A549 (cell line): ENCODE measurements at regions not wholly inside any gene's neighbourhood (a gene's known extent, or its start where the extent isn't known, plus 50 kb on each side); places are given as distances from the start of the nearest gene placed in this dataset.

Source experiments
- CEBPB ChIP-seq, 2 experiments: fragments of >200 bp in 1 of 2; sonication (Bioruptor Twin) in 1 of 2; formaldehyde crosslinking in 1 of 2; IDR thresholded peaks; 2 replicates each; pipeline ENCODE4 v1.6.1; 2012 to 2016
- CHD4 ChIP-seq: fragments of 200-600 bp; sonication (generic); IDR thresholded peaks from 2 replicates; pipeline ENCODE4 v1.6.1; 2016; ENCODE audit warnings: antibody characterized with exemption, mild to moderate bottlenecking, borderline replicate concordance
- CTCF ChIP-seq: fragments of >200 bp; sonication (Bioruptor Twin); formaldehyde crosslinking; IDR thresholded peaks from 3 replicates; pipeline ENCODE4 v1.5.1; 2016
- EP300 ChIP-seq, 2 experiments: fragments of >200 bp; sonication (Bioruptor Twin); formaldehyde crosslinking; IDR thresholded peaks; 2 replicates in 1 of 2; 3 replicates in 1 of 2; pipeline ENCODE4 v1.6.1; 2016 to 2017
- ESRRA ChIP-seq: fragments of 150-350 bp; IDR thresholded peaks from 2 replicates; pipeline ENCODE4 v1.6.1; 2014; ENCODE audit warnings: mild to moderate bottlenecking, low read length, borderline replicate concordance
- HMGXB4 ChIP-seq: fragments of 250-450 bp; sonication (Bioruptor Pico); IDR thresholded peaks from 2 replicates; pipeline ENCODE4 v1.5.0; 2021; ENCODE audit warnings: mild to moderate bottlenecking, moderate library complexity, borderline replicate concordance
- KDM1A ChIP-seq: fragments of 200-600 bp; sonication (generic); IDR thresholded peaks from 2 replicates; pipeline ENCODE4 v1.6.1; 2016; ENCODE audit warnings: low read depth, mild to moderate bottlenecking
- POLR2A ChIP-seq: IDR thresholded peaks from 2 replicates; pipeline ENCODE4 v1.6.1; 2012; ENCODE audit warnings: mild to moderate bottlenecking, low read length
- POLR2AphosphoS2 ChIP-seq: conservative IDR thresholded peaks from 2 replicates; pipeline ENCODE4 v1.6.1; 2012; ENCODE audit warnings: low read length, improper control_type of control experiment, inconsistent platforms
- RFX5 ChIP-seq: fragments of 450-650 bp; IDR thresholded peaks from 2 replicates; pipeline ENCODE4 v1.7.1; 2014; ENCODE audit warnings: antibody characterized with exemption, mild to moderate bottlenecking, moderate library complexity
- TFCP2L1 ChIP-seq: fragments of 250-450 bp; sonication (Bioruptor Pico); IDR thresholded peaks from 2 replicates; pipeline ENCODE4 v1.5.0; 2021; ENCODE audit warnings: mild to moderate bottlenecking
- USF2 ChIP-seq: fragments of 450-650 bp; IDR thresholded peaks from 2 replicates; pipeline ENCODE4 v1.6.1; 2014; ENCODE audit warnings: antibody characterized with exemption
- ZFP36 ChIP-seq: fragments of 450-650 bp; IDR thresholded peaks from 2 replicates; pipeline ENCODE4 v1.6.1; 2014; ENCODE audit warnings: borderline replicate concordance; ENCODE audit not compliant: partially characterized antibody

- no peak for TF ChIP-seq CTCF
- TF ChIP-seq POLR2AphosphoS2, result no peak
- no peak for TF ChIP-seq RFX5
- no peak for TF ChIP-seq TFCP2L1 (CRISPR knock-in tag)
- no peak for TF ChIP-seq KDM1A
- TF ChIP-seq CHD4, result no peak
- TF ChIP-seq ZFP36, result no peak
- no peak for TF ChIP-seq ESRRA
- no peak for TF ChIP-seq EP300 (IDR thresholded peaks at IDR 0.05)
- no peak for TF ChIP-seq CEBPB (IDR thresholded peaks at IDR 0.05)
- no peak for TF ChIP-seq USF2
- no peak for TF ChIP-seq POLR2A
- no peak for TF ChIP-seq HMGXB4 (CRISPR knock-in tag)
Measured at GRCh38 chr18:76277801-76278200, 217.2 kb downstream of the ZNF516 start.
